HEK293 (cell line): ENCODE measurements at regions not wholly inside any gene's neighbourhood (a gene's known extent, or its start where the extent isn't known, plus 50 kb on each side); places are given as distances from the start of the nearest gene placed in this dataset.

Experiments used
- CTCF ChIA-PET: fragments of 350-600 bp; formaldehyde crosslinking; extraction: SDS; loops from one replicate; lab custom pipeline; 2021; ENCODE audit warnings: antibody characterized with exemption; lab: Yijun Ruan, JAX
- POLR2A ChIA-PET: fragments of 300-600 bp; formaldehyde crosslinking; extraction: SDS; loops from one replicate; lab custom pipeline; 2020; ENCODE audit warnings: antibody characterized with exemption, inconsistent platforms; lab: Yijun Ruan, JAX
- H3K27ac ChIP-seq: fragments of 200-500 bp; sonication (Bioruptor generic); 2 replicates; pipeline ENCODE4 v1.5.1; 2014; ENCODE audit warnings: low read depth, low read length, control low read depth, inconsistent platforms; ENCODE audit errors: extremely low read depth
- H3K36me3 ChIP-seq, 2 experiments: fragments of 200-500 bp in 1 of 2; sonication (Bioruptor generic) in 1 of 2; 1 replicate in 1 of 2; 2 replicates in 1 of 2; pipeline ENCODE4 v1.5.1; 2014 to 2017; ENCODE audit warnings: inconsistent platforms in 2 of 2, low read length in 2 of 2; ENCODE audit not compliant: control insufficient read depth in 2 of 2, insufficient read depth in 1 of 2
- H3K4me1 ChIP-seq: fragments of 200-500 bp; sonication (Bioruptor generic); 2 replicates; pipeline ENCODE4 v1.5.1; 2014; ENCODE audit warnings: mild to moderate bottlenecking, low read length, inconsistent platforms; ENCODE audit not compliant: control insufficient read depth, insufficient read depth
- H3K4me3 ChIP-seq: 2 replicates; pipeline ENCODE4 v1.5.1; 2011; ENCODE audit warnings: low read depth, mild to moderate bottlenecking, control low read depth, low read length, moderate library complexity
- H3K9me3 ChIP-seq: fragments of 200-500 bp; sonication (Bioruptor generic); 2 replicates; pipeline ENCODE4 v1.5.1; 2014; ENCODE audit warnings: low read depth, low read length, inconsistent platforms; ENCODE audit not compliant: control insufficient read depth, insufficient read depth
- BCL11A ChIP-seq: fragments of 450-650 bp; formaldehyde crosslinking; IDR thresholded peaks from 2 replicates; pipeline ENCODE4 v1.5.1; 2016; ENCODE audit warnings: low read depth, missing biosample characterization, missing genetic modification characterization
- GLI2 ChIP-seq: fragments of 450-650 bp; formaldehyde crosslinking; IDR thresholded peaks from 2 replicates; pipeline ENCODE4; 2017; ENCODE audit warnings: missing biosample characterization, missing genetic modification characterization, low read depth, borderline replicate concordance
- HIC1 ChIP-seq: fragments of 450-650 bp; formaldehyde crosslinking; IDR thresholded peaks from 2 replicates; pipeline ENCODE4 v1.5.1; 2016; ENCODE audit warnings: missing biosample characterization, missing genetic modification characterization
- HOXC10 ChIP-seq: sonication (generic); formaldehyde crosslinking; IDR thresholded peaks from 2 replicates; pipeline ENCODE4 v1.8.1; 2023; ENCODE audit warnings: mild to moderate bottlenecking, missing genetic modification reagents
- KLF9 ChIP-seq: fragments of 450-650 bp; formaldehyde crosslinking; IDR thresholded peaks from 2 replicates; pipeline ENCODE4 v1.5.1; 2016; ENCODE audit warnings: missing biosample characterization, missing genetic modification characterization, low read depth
- REST ChIP-seq: fragments of 450-650 bp; formaldehyde crosslinking; IDR thresholded peaks from 2 replicates; pipeline ENCODE4 v1.5.1; 2016; ENCODE audit warnings: missing biosample characterization, missing genetic modification characterization
- SETDB1 ChIP-seq: IDR thresholded peaks from one replicate; pipeline ENCODE4 v1.6.1; 2017; ENCODE audit warnings: mild to moderate bottlenecking, low read length, moderate library complexity, mixed read lengths; ENCODE audit not compliant: insufficient read length
- SP2 ChIP-seq: fragments of 450-650 bp; formaldehyde crosslinking; IDR thresholded peaks from 2 replicates; pipeline ENCODE4 v1.5.1; 2016; ENCODE audit warnings: missing biosample characterization, missing genetic modification characterization
- TRIM28 ChIP-seq: IDR thresholded peaks from 2 replicates; pipeline ENCODE4 v1.6.1; 2011; ENCODE audit warnings: low read length, control low read depth, borderline replicate concordance
- ZBTB1 ChIP-seq: fragments of 450-650 bp; formaldehyde crosslinking; IDR thresholded peaks from 2 replicates; pipeline ENCODE4 v1.5.1; 2016; ENCODE audit warnings: missing biosample characterization, missing genetic modification characterization
- ZBTB26 ChIP-seq: fragments of 450-650 bp; formaldehyde crosslinking; optimal IDR thresholded peaks from 2 replicates; pipeline ENCODE3; 2016; ENCODE audit warnings: missing biosample characterization, mild to moderate bottlenecking, missing genetic modification characterization
- ZBTB6 ChIP-seq: fragments of 450-650 bp; formaldehyde crosslinking; IDR thresholded peaks from 2 replicates; pipeline ENCODE4 v1.5.1; 2017; ENCODE audit warnings: missing biosample characterization, missing genetic modification characterization
- ZNF112 ChIP-seq: fragments of 450-650 bp; formaldehyde crosslinking; IDR thresholded peaks from 2 replicates; pipeline ENCODE4 v1.5.0; 2017; ENCODE audit warnings: missing biosample characterization, missing genetic modification characterization
- ZNF155 ChIP-seq: fragments of 450-650 bp; formaldehyde crosslinking; IDR thresholded peaks from 2 replicates; pipeline ENCODE4 v1.5.1; 2016; ENCODE audit warnings: missing biosample characterization, missing genetic modification characterization
- ZNF274 ChIP-seq, 2 experiments: fragments of 200-500 bp in 1 of 2; fragments of 450-650 bp in 1 of 2; sonication (Bioruptor generic) in 1 of 2; formaldehyde crosslinking in 1 of 2; IDR thresholded peaks; 2 replicates each; pipeline versions ENCODE4 v1.5.1 to v1.6.1; 2014 to 2016; ENCODE audit warnings: borderline replicate concordance in 1 of 2, inconsistent platforms in 1 of 2, low read length in 1 of 2, missing biosample characterization in 1 of 2, missing genetic modification characterization in 1 of 2
- ZNF280C ChIP-seq: fragments of 450-650 bp; formaldehyde crosslinking; IDR thresholded peaks from 2 replicates; pipeline ENCODE4 v1.5.1; 2016; ENCODE audit warnings: missing biosample characterization, missing genetic modification characterization
- ZNF416 ChIP-seq: fragments of 450-650 bp; formaldehyde crosslinking; IDR thresholded peaks from 2 replicates; pipeline ENCODE4 v1.5.1; 2016; ENCODE audit warnings: missing biosample characterization, missing genetic modification characterization
- ZNF544 ChIP-seq: fragments of 450-650 bp; formaldehyde crosslinking; IDR thresholded peaks from 2 replicates; pipeline ENCODE4 v1.5.0; 2017; ENCODE audit warnings: missing biosample characterization, missing genetic modification characterization
- ZNF670 ChIP-seq: fragments of 450-650 bp; formaldehyde crosslinking; IDR thresholded peaks from 2 replicates; pipeline ENCODE4 v1.5.1; 2016; ENCODE audit warnings: missing biosample characterization, missing genetic modification characterization, low read depth
- ZNF707 ChIP-seq: fragments of 450-650 bp; formaldehyde crosslinking; IDR thresholded peaks from 2 replicates; pipeline ENCODE4 v1.5.1; 2016; ENCODE audit warnings: missing biosample characterization, missing genetic modification characterization

GRCh38 chr2:175293195-175293594, 111.7 kb upstream of the ATP5MC3 start:
- ChIA-PET POLR2A (no interaction called here), CTCF (interaction anchor here (0.6 to 1.2 kb wide), 4 partner anchors 17 to 1379 kb away, joined by 3 to 4 read pairs (median 3); no protein-coding TSS in a partner anchor)

More at GRCh38 chr2:175293195-175293594, 111.7 kb upstream of the ATP5MC3 start:
- no peaks in the 10 kb centered on the region for H3K9me3 ChIP-seq
- TF ChIP-seq ZNF280C (no peak), ZNF155 (tag by site-specific recombination) (no peak), HOXC10 (CRISPR knock-in tag) (no peak), ZNF274 (IDR thresholded peaks at IDR 0.05; ENCODE audit: low read length) (no peak), ZNF274 (tag by site-specific recombination; IDR thresholded peaks at IDR 0.05; ENCODE audit: borderline replicate concordance) (no peak), ZNF416 (tag by site-specific recombination) (no peak), ZBTB1 (tag by site-specific recombination) (no peak), ZNF707 (no peak), ZNF112 (tag by site-specific recombination) (no peak), ZNF544 (tag by site-specific recombination) (no peak), KLF9 (no peak), SETDB1 (no peak), ZNF670 (tag by site-specific recombination) (no peak), REST (tag by site-specific recombination) (no peak), TRIM28 (no peak), SP2 (tag by site-specific recombination) (no peak), HIC1 (tag by site-specific recombination) (no peak), GLI2 (tag by site-specific recombination) (no peak), ZBTB6 (tag by site-specific recombination) (no peak), BCL11A (tag by site-specific recombination) (no peak), ZBTB26 (tag by site-specific recombination) (no peak)
- TF ChIP-seq, all 188 proteins: peak for 0
- no peak overlapping the region for H3K27ac ChIP-seq
- H3K36me3 ChIP-seq = no peaks in the 10 kb centered on the region
- no peaks in the 10 kb centered on the region for H3K4me1 ChIP-seq
- H3K4me3 ChIP-seq = no peak overlapping the region
